A549 (cell line): ENCODE measurements at regions not wholly inside any gene's neighbourhood (a gene's known extent, or its start where the extent isn't known, plus 50 kb on each side); places are given as distances from the start of the nearest gene placed in this dataset.

ENCODE experiments used
- ATAC-seq, 2 experiments: fragments of 200-7000 bp in 1 of 2; fragments of >200 bp in 1 of 2; cut with Nextera tagmentation in 1 of 2; cut with Tn5 transposase in 1 of 2; 3 replicates each; pipeline versions ENCODE4 v1.8.0 to v1.9.1; 2018 to 2020; ENCODE audit warnings: mild to moderate bottlenecking in 1 of 2, moderate library complexity in 1 of 2
- CTCF ChIA-PET: fragments of 300-600 bp; sonication (Branson Sonifier 250); formaldehyde crosslinking; extraction: SDS; loops from one replicate; lab custom pipeline; 2021; ENCODE audit warnings: antibody characterized with exemption, inconsistent platforms; lab: Yijun Ruan, JAX
- POLR2A ChIA-PET: fragments of 350-600 bp; formaldehyde crosslinking; extraction: SDS; loops from one replicate; lab custom pipeline; 2021; ENCODE audit warnings: antibody characterized with exemption, inconsistent platforms; lab: Yijun Ruan, JAX
- DNase-seq, 2 experiments: peaks; one replicate each; pipeline versions ENCODE4 v3.0.0 to v3.0.0-alpha.2; 2011 to 2016; ENCODE audit warnings: low read depth in 1 of 2, low spot score in 1 of 2
- FAIRE-seq: peaks from 2 replicates; lab custom pipeline; 2011; peaks lifted over from hg19 to GRCh38; lab: Jason Lieb, UNC
- H3K27ac ChIP-seq, 2 experiments: fragments of >200 bp; sonication (Bioruptor Twin); formaldehyde crosslinking; 3 replicates each; pipeline ENCODE4 v1.5.1; 2016 to 2017
- H3K4me1 ChIP-seq: fragments of >200 bp; sonication (Bioruptor Twin); formaldehyde crosslinking; 3 replicates; pipeline ENCODE4 v1.6.1; 2016
- H3K4me2 ChIP-seq: fragments of >200 bp; sonication (Bioruptor Twin); formaldehyde crosslinking; 3 replicates; pipeline ENCODE4 v1.6.1; 2016
- H3K4me3 ChIP-seq: fragments of >200 bp; sonication (Bioruptor Twin); formaldehyde crosslinking; 3 replicates; pipeline ENCODE4 v1.5.1; 2016
- H3K9me3 ChIP-seq: fragments of >200 bp; sonication (Bioruptor Twin); formaldehyde crosslinking; 3 replicates; pipeline ENCODE4 v1.6.1; 2016
- BHLHE40 ChIP-seq: IDR thresholded peaks from 2 replicates; pipeline ENCODE4 v1.6.1; 2012; ENCODE audit warnings: low read depth, low read length, inconsistent platforms
- CBX2 ChIP-seq: fragments of 200-600 bp; sonication (generic); IDR thresholded peaks from 2 replicates; pipeline ENCODE4 v1.6.1; 2016; ENCODE audit warnings: low read depth, mild to moderate bottlenecking, borderline replicate concordance
- CEBPB ChIP-seq, 2 experiments: fragments of >200 bp in 1 of 2; sonication (Bioruptor Twin) in 1 of 2; formaldehyde crosslinking in 1 of 2; IDR thresholded peaks; 2 replicates each; pipeline ENCODE4 v1.6.1; 2012 to 2016
- GATA3 ChIP-seq: IDR thresholded peaks from 2 replicates; pipeline ENCODE4 v1.6.1; 2012; ENCODE audit warnings: borderline replicate concordance
- MAFK ChIP-seq: fragments of 450-650 bp; IDR thresholded peaks from 2 replicates; pipeline ENCODE4 v1.6.1; 2014; ENCODE audit not compliant: partially characterized antibody
- MAZ ChIP-seq: fragments of 150-350 bp; IDR thresholded peaks from 2 replicates; pipeline ENCODE4 v1.6.1; 2014; ENCODE audit warnings: antibody characterized with exemption, low read depth, low read length, borderline replicate concordance
- NFE2L2 ChIP-seq: fragments of 150-350 bp; conservative IDR thresholded peaks from 2 replicates; pipeline ENCODE4 v1.6.1; 2014; ENCODE audit warnings: low read length
- PHF8 ChIP-seq: fragments of 200-600 bp; sonication (generic); IDR thresholded peaks from 2 replicates; pipeline ENCODE4 v1.6.1; 2016; ENCODE audit warnings: low read depth, mild to moderate bottlenecking, antibody characterized with exemption, moderate library complexity, borderline replicate concordance
- RARB ChIP-seq: fragments of 250-450 bp; sonication (Bioruptor Pico); IDR thresholded peaks from 2 replicates; pipeline ENCODE4 v1.8.0; 2021; ENCODE audit warnings: mild to moderate bottlenecking, moderate library complexity
- whole genome bisulfite sequencing: methylation state at CpG from one replicate; pipeline ENCODE4 v1.1.6; 2017; ENCODE audit errors: missing lambda C conversion rate; 5-methylcytosine and 5-hydroxymethylcytosine counted together
- TF ChIP-seq, protein P1 (sequence below): fragments of 450-650 bp; IDR thresholded peaks from 2 replicates; pipeline ENCODE4 v1.6.1; 2014; ENCODE audit warnings: antibody characterized with exemption
- TF ChIP-seq, protein P2 (sequence below): IDR thresholded peaks from 2 replicates; pipeline ENCODE4 v1.6.1; 2012; ENCODE audit warnings: low read depth, borderline replicate concordance
- TF ChIP-seq, protein P3 (sequence below): fragments of 250-450 bp; sonication (Bioruptor Pico); IDR thresholded peaks from 2 replicates; pipeline ENCODE4 v1.5.0; 2020; ENCODE audit warnings: low read depth, mild to moderate bottlenecking, moderate library complexity
- TF ChIP-seq, protein P4 (sequence below): fragments of >200 bp; sonication (Bioruptor Twin); formaldehyde crosslinking; IDR thresholded peaks from 2 replicates; pipeline ENCODE4 v1.6.1; 2016
- TF ChIP-seq, protein P5 (sequence below): fragments of >200 bp; sonication (Bioruptor Twin); formaldehyde crosslinking; IDR thresholded peaks from 3 replicates; pipeline ENCODE4 v1.5.1; 2016

DNA sequence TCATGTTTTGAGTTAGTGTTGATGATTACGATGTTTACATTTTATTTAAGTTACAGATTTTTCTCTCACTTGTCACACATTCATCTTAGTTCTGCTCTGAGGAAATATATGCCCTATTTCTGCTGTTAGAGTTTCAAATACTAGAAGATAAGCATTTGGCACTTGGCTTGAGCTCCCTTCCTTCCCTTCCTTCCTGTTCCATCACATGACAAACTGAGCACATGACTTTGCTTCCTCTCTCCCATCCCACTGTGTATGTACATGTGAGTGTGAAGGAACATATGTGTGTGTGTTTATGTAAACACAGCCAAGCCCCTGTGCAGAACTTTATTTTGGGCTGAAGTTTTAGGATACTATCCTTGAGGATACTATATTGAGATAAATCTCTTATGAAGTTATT is 795.9 kb upstream of the IGFBP3 start:
- WGBS: 69% methylated on average over 1 of the region's 1 CpG
- no peak overlapping the region for H3K27ac ChIP-seq
- ChIA-PET CTCF (no interaction called here), POLR2A (no interaction called here)
- no peak for TF ChIP-seq BHLHE40
- TF ChIP-seq, protein P1, sequence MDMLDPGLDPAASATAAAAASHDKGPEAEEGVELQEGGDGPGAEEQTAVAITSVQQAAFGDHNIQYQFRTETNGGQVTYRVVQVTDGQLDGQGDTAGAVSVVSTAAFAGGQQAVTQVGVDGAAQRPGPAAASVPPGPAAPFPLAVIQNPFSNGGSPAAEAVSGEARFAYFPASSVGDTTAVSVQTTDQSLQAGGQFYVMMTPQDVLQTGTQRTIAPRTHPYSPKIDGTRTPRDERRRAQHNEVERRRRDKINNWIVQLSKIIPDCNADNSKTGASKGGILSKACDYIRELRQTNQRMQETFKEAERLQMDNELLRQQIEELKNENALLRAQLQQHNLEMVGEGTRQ: 0 out of 2 replicates have a peak, but pooled peaks have one; percentile 8
- ATAC-seq: no peak
- FAIRE-seq: no peak
- H3K9me3 ChIP-seq: no peaks in the 10 kb centered on the region
- no peak for DNase-seq
- no peak overlapping the region for H3K4me2 ChIP-seq
- peaks cover 21% of the 10 kb centered on the region for H3K4me1 ChIP-seq
- H3K4me3 ChIP-seq: no peak overlapping the region

DNA sequence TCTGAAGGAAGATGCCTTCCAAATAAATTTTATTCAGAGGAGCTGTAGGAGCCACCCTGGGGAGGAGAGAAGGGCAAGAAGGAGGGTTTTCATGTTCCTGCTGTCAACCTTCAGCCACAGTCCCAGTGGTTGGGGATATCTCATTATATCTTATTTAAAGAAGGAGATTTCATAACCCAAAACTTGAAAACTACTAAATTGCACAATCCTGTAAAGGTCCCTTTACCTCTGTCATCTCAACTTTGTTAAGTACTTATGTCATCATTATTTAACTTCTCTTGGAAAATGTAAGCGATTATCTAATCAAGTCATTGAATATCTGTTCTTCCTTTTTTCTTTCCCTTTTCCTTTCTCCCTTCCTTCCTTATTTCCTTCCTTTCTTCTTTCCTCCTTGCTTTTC is 794.5 kb upstream of the IGFBP3 start:
- Histone ChIP-seq H3K4me3 (no peak overlapping the region), H3K4me2 (no peak overlapping the region), H3K4me1 (peaks cover 21% of the 10 kb centered on the region)
- DNase-seq: no peak
- ATAC-seq: no peak
- FAIRE-seq: no peak
- POLR2A ChIA-PET: no interaction called here
- CTCF ChIA-PET: no interaction called here
- TF ChIP-seq, protein P2, sequence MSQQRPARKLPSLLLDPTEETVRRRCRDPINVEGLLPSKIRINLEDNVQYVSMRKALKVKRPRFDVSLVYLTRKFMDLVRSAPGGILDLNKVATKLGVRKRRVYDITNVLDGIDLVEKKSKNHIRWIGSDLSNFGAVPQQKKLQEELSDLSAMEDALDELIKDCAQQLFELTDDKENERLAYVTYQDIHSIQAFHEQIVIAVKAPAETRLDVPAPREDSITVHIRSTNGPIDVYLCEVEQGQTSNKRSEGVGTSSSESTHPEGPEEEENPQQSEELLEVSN: no peak
- TF ChIP-seq, protein P3, sequence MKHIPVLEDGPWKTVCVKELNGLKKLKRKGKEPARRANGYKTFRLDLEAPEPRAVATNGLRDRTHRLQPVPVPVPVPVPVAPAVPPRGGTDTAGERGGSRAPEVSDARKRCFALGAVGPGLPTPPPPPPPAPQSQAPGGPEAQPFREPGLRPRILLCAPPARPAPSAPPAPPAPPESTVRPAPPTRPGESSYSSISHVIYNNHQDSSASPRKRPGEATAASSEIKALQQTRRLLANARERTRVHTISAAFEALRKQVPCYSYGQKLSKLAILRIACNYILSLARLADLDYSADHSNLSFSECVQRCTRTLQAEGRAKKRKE (CRISPR knock-in tag): no peak
- TF ChIP-seq GATA3 (no peak), RARB (CRISPR knock-in tag) (no peak), CEBPB (IDR thresholded peaks at IDR 0.05) (0 out of 4 replicates have a peak, but pooled peaks of 1 of the 2 experiments have one; percentile 13)
- TF ChIP-seq, all 56 proteins: peak for 1
- WGBS: 87% methylated on average over 1 of the region's 1 CpG
- H3K9me3 ChIP-seq: no peaks in the 10 kb centered on the region
- H3K27ac ChIP-seq: no peak overlapping the region

DNA sequence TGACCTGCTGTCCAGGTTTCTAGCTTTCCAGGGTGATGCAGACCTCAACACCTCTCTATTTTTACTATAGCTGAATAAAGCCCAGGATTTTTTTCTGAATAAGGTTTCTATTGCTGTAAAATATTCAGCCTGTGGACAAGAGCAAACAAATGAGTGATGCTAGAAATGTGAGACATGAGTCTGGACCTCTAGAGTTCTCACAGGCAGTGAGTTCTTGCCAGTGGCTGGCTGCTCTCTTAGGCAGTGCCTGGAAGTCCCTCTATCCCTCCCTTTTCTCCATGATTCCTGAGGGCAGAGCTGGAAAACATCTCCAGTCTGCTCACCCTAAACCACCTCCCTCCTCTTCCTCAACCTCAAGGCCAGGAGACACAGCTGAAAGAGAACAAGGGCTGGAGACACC is 793.8 kb upstream of the IGFBP3 start:
- DNase-seq (no peak), FAIRE-seq (no peak), ATAC-seq (peak in 1 of 2 experiments; percentile 43; a peak in 1 of 6 replicates)
- no peaks in the 10 kb centered on the region for H3K9me3 ChIP-seq
- H3K4me3 ChIP-seq: no peak overlapping the region
- H3K4me1 ChIP-seq: peaks cover 21% of the 10 kb centered on the region
- H3K27ac ChIP-seq: peak overlapping the region in 1 of 2 experiments; percentile 18; a peak in 3 of 6 replicates
- 0 out of 3 replicates have a peak overlapping the region, but pooled peaks have one; percentile 46 for H3K4me2 ChIP-seq
- POLR2A ChIA-PET: no interaction called here
- CTCF ChIA-PET: interaction anchor here (1.0 to 2.0 kb wide), 2 partner anchors 8 to 30 kb away, joined by 6 to 7 read pairs; no protein-coding TSS in a partner anchor
- TF ChIP-seq PHF8 (no peak), NFE2L2 (no peak), MAFK (no peak), MAZ (no peak), CBX2 (no peak)
- TF ChIP-seq, protein P4, sequence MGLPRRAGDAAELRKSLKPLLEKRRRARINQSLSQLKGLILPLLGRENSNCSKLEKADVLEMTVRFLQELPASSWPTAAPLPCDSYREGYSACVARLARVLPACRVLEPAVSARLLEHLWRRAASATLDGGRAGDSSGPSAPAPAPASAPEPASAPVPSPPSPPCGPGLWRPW: no peak
- TF ChIP-seq, protein P5, sequence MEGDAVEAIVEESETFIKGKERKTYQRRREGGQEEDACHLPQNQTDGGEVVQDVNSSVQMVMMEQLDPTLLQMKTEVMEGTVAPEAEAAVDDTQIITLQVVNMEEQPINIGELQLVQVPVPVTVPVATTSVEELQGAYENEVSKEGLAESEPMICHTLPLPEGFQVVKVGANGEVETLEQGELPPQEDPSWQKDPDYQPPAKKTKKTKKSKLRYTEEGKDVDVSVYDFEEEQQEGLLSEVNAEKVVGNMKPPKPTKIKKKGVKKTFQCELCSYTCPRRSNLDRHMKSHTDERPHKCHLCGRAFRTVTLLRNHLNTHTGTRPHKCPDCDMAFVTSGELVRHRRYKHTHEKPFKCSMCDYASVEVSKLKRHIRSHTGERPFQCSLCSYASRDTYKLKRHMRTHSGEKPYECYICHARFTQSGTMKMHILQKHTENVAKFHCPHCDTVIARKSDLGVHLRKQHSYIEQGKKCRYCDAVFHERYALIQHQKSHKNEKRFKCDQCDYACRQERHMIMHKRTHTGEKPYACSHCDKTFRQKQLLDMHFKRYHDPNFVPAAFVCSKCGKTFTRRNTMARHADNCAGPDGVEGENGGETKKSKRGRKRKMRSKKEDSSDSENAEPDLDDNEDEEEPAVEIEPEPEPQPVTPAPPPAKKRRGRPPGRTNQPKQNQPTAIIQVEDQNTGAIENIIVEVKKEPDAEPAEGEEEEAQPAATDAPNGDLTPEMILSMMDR: no peak
- TF ChIP-seq, all 56 proteins: peak for 0
